GM21576 (cell line): ENCODE measurements at regions not wholly inside any gene's neighbourhood (a gene's known extent, or its start where the extent isn't known, plus 50 kb on each side); places are given as distances from the start of the nearest gene placed in this dataset.

ENCODE experiments used
- ATAC-seq: cut with Tn5 transposase; IDR thresholded peaks from one replicate; pipeline ENCODE4 v1.9.1; 2021; ENCODE audit warnings: mild to moderate bottlenecking, moderate library complexity; ENCODE audit not compliant: unreplicated experiment

- ATAC-seq, result no peak
Measured at GRCh38 chr14:101174522-101174838, 271.0 kb upstream of the RTL1 start.

GRCh38 chr14:101174980-101175606, 271.6 kb upstream of the RTL1 start:
- ATAC-seq, result no peak

DNA sequence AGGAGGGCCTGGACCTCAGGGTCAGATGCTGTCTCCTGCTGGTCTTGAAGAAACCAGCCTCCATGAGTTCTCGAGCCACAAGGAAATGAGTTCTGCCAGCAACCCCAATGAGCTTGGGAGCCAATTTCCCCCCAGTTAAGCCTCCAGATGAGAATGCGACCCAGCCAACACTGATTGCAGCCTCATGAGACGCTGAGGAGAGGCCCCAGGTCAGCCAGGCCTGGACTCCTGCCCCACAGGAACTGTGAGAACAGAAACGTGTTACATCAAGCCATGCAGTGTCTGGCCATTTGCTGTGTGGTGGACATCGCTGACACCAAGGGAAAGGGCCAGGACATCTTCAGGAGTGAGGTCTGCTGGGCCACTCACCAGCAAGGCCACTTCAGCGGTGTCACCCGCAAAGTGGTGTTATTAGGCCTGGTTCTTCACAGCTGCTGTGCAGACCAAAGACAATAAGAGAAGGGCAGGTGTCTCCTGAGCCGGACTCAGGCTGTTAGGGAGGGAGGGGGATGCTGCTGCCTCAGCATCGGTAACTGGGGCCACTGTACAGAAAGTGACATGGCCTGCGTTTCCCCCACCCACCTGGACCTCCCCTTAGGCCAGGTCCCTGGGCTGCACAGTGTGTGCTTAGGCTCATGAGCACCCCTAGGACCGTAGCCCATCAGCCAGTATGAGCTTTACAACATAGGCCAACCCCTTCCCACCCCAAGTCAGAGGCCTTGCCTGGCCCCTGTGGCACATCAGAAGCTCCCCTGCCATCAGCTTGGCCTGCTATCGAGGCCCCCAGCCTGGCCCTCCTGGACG, 272.4 kb upstream of the RTL1 start:
- ATAC-seq, result no peak

DNA sequence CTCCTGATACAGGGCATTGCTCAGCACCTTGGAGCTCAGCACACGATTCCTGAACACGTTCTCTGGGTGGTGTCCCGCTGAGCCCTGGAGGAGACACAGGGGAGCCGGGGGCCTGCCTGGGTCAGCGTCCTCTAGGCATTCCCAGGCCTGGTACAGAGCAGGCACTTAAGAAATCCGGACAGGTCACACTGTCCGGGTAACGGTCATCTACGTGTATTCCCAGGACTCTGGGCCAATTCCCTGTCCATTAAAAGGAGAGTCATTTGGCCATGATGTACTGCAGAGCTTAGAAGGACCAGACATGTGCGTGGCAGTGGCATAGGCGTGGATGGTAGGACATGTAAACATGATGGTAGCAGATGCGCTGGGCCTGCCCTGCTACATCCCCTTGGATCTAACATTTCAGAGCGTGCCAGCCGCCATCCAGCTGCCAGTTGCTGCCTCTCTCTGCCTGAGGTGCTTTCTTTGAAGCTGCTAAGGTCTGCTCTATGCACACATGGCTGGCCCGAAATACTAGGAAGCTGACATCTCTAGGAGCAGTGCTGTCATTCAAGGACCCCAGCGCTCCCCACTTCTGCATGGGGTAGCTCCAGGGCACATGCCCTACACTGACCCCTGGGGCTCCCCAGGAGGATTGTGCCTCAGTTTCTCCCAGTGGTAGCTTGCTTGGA, 273.1 kb upstream of the RTL1 start:
- ATAC-seq, result no peak

DNA sequence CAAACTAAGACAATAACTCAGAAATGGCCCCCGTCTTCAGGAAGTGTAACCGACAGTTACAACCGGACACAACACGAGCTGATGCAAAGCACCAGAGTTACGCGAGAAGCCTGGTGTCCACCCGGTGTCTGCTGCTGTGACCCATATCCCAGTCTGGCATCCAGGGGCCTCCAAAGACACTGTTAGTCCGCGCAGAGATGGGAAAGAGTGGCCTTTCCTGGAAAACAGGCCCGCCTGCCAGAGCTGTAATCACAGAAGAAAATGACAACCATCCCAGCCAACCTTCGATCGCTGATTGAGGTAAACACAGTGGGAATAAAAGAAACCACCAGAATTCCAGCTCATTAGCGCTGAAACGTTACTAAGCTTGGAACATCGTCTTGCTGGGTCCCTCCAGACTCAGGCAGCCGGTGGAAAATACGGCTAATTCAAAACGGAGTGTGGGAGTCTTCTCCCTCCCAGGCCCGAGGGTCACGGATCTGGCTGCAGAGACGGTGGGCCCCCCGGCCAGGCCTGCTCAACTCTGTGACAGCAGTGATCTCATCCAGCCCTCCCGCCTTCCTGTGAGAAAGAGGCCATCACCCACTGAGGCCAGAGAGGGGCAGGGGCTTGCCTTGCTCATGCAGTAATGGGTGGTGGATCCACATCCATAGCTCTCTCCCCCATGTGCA, 273.9 kb upstream of the RTL1 start:
- ATAC-seq, result no peak

- no peak for ATAC-seq
Measured at GRCh38 chr14:101178184-101179072, 274.9 kb upstream of the RTL1 start.

DNA sequence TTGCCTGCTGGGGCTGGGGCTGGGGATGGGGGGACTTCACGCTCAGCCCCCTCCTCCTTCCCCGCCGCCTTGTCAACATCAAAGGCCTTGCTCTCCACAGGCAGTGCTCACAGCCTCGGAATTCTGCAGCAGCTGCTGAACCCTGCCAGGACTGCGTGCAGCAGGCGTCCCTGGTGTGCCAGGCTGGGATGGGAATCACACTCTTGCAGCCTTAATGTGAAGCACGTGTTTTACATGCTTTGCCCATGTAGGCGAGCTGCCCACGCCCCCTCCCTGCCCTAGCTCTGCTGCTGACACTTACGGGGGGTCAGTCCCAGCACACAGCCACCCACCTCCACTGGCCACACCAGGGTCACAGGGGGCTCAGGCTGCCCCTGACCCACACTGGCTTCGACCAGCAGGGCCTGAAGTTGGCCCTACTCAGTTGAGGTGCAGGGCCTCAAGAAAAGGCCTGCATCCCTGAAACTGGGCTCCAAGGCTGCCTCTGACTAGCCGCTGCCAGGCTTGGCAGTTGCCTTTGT, 276.2 kb upstream of the RTL1 start:
- ATAC-seq, result no peak

GRCh38 chr14:101181446-101182313, 278.2 kb upstream of the RTL1 start:
- no peak for ATAC-seq

GRCh38 chr14:101182476-101182875, 279.0 kb upstream of the RTL1 start:
- no peak for ATAC-seq

DNA sequence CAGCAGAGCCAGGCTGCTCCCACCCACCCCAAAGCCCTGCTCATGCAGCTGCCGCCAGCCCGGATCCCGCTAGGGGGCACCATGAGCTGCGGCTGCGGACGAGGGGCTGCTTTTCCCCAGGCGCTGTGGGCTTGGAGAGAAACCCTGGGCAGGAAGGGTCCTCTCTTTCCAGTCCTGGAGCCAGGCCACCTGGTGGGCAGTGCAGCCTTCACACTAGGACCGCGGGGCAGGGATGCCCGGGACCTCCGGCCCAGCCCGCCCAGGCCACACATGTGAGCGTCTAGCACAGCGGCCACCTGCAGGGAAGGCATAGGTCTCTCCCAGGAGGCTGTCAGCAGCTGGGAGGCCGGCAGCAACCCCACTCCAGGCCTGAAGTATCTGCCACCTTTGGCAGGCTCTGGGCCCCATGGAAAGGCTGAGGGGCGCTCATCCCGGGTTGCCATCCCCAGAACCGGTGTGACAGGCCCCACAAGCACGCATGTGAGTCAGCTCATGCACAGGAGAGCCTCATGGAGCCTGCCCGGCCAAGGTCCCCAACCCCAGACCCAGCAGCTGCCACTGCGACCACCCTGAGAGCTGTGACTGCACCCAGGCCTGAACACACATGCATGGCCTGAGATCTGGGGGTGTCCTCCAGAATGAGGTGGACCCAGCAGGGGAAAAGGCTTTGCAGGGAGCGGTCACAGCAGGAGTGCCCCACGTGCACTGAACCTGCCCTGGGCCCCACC, 280.0 kb upstream of the RTL1 start:
- ATAC-seq, result no peak

DNA sequence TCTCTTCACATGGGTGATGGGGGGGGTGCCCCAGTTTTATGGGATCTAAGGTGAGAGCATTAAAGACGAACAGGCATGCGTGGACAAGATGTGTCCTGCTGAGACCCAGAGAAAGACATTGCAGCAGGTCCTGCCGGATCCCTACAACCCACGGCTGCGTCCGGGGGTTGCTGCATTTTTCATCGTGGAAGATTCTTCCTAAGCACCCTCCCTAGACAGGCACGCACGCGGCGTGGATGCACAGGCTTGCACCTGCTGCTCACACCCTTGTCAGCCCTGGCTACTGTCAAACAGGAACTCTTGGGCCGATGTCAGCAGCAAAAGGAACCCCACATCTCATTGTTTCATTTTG, 280.6 kb upstream of the RTL1 start:
- no peak for ATAC-seq

- no peak for ATAC-seq
Measured at GRCh38 chr14:101184572-101184971, 281.1 kb upstream of the RTL1 start.

GRCh38 chr14:101185073-101185835, 281.7 kb upstream of the RTL1 start:
- no peak for ATAC-seq

- ATAC-seq, result no peak
Measured at GRCh38 chr14:101185946-101186345, 282.4 kb upstream of the RTL1 start.

GRCh38 chr14:101186544-101186943, 283.0 kb upstream of the RTL1 start:
- ATAC-seq, result no peak

DNA sequence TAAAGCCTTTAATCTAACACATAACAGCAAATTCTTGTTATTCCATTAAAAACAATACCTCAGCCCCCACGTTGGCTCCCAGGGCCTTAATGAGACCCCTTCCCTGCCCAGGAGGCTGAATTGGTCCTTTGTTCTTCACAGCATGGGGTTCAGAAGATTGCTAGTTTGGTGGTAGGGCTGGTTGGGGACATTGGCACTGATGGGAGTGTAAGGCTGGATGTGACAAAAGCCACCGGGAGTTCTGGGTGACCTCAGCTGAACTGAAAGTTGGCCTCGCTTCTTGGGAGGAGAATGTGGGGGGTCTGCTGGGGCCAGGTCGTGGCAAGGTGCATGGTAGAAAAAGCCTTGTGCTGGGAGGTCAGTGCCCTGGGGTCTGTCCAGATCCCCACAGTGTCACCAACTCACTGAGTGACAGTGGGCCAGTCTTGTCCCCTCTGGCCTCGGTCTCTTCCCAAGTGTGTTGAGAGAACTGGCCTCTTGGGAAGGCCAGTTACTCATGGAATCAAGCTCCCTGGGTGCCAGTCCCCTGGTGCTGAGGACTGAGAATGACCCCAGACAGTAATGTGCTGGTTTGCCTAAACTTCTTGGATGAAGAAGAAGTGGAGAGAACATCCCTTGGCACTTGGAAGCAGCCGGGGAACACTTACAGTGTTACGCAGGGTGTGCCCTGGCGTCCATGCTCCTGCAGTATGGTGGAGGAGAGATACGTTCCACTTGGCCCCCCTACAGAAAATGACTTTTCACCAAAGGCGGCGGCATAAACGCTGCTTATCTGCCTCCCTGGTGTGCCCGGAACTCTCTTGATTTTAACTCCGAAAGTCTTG, 283.7 kb upstream of the RTL1 start:
- no peak for ATAC-seq

DNA sequence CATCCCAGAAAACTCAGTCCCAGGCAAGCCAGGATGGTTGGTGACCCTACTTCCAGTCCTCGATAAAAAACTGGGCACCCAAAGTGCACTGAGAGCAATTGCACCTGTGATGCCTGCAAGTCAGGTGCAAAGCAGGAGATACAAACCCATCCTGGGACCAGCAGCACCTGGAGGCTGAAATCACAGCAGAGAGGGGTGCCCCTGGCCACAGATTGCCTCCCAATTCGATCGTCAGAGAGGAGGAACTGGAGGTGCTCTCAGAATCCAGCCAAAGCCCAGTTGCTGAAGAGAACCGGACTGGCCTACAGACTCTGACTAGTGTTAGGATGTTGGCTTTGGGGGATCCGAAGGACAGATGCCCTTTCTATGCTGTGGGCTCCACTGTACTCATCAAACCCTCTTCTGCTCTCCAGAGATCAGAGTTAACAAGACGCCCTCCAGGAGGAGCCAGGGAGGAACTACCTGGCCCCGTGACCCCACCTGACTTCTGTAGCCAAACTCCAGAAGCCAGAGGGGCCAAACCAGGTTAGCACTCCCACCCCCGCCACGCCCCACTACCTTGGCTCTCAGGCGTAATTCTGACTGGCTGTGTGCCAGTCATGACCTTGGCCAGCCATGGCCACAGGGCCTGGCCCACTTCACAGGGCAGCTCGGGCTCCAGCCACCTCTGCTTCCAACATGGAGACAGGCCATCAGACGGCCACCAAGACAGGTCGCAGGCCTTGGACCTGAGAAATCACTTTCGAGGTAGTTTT, 284.5 kb upstream of the RTL1 start:
- no peak for ATAC-seq
